ENCODE measurements at regions not wholly inside any gene's neighbourhood (a gene's known extent, or its start where the extent isn't known, plus 50 kb on each side); places are given as distances from the start of the nearest gene placed in this dataset.

DNA sequence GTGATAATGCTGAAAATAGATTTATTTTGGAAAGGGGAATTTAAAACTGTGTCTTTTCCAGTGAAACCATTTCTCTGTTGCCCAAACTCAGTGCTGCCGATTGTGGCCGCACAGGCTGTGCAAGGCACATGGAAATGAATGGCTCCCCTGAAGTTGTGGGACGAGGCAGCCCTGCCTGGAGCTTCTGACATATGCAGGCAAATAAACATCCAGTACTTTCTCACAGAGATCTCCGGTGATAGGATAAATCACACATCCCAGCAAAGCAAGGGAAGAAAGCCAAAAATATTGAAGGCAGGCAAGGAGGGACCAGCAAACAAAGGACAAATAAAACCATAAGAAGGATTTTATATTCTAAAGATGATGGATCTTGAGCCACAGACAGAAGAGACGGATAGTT, 464.5 kb downstream of the MTRR start:
- no peaks in the 10 kb centered on the region for H4K20me1 ChIP-seq (ENCODE audit: low read depth, low read length)
- no peaks in the 10 kb centered on the region for H3K9me2 ChIP-seq (replicated peaks; ENCODE audit: insufficient read depth, low read length)
- H3K4me2 ChIP-seq (ENCODE audit: low read depth, low read length, poor library complexity, severe bottlenecking), result no peak overlapping the region
- no peaks in the 10 kb centered on the region for H3F3A ChIP-seq (ENCODE audit: insufficient read depth)
- no peak overlapping the region for H3K4me3 ChIP-seq (ENCODE audit: insufficient read depth, low read length, poor library complexity, severe bottlenecking)
- H3K27me3 ChIP-seq (ENCODE audit: low read length), result no peaks in the 10 kb centered on the region
- no peak overlapping the region for H2AFZ ChIP-seq (ENCODE audit: low read depth, low read length, severe bottlenecking)
- no peaks in the 10 kb centered on the region for H3K36me3 ChIP-seq (ENCODE audit: low read length)
- no peak overlapping the region for H3K27ac ChIP-seq (ENCODE audit: low read depth, low read length)
- H3K79me2 ChIP-seq (ENCODE audit: insufficient read depth, low read length), result no peaks in the 10 kb centered on the region
- no peak for TF ChIP-seq EZH2phosphoT487 (conservative IDR thresholded peaks at IDR 0.05; ENCODE audit: low read length)
- TF ChIP-seq, protein P1, sequence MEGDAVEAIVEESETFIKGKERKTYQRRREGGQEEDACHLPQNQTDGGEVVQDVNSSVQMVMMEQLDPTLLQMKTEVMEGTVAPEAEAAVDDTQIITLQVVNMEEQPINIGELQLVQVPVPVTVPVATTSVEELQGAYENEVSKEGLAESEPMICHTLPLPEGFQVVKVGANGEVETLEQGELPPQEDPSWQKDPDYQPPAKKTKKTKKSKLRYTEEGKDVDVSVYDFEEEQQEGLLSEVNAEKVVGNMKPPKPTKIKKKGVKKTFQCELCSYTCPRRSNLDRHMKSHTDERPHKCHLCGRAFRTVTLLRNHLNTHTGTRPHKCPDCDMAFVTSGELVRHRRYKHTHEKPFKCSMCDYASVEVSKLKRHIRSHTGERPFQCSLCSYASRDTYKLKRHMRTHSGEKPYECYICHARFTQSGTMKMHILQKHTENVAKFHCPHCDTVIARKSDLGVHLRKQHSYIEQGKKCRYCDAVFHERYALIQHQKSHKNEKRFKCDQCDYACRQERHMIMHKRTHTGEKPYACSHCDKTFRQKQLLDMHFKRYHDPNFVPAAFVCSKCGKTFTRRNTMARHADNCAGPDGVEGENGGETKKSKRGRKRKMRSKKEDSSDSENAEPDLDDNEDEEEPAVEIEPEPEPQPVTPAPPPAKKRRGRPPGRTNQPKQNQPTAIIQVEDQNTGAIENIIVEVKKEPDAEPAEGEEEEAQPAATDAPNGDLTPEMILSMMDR (IDR thresholded peaks at IDR 0.05; ENCODE audit: insufficient read depth, low read length, poor library complexity, severe bottlenecking), result no peak
- no peaks in the 10 kb centered on the region for H3K9me3 ChIP-seq (ENCODE audit: insufficient read depth, low read length)
- no peak overlapping the region for H3K9ac ChIP-seq (ENCODE audit: low read length)

DNA sequence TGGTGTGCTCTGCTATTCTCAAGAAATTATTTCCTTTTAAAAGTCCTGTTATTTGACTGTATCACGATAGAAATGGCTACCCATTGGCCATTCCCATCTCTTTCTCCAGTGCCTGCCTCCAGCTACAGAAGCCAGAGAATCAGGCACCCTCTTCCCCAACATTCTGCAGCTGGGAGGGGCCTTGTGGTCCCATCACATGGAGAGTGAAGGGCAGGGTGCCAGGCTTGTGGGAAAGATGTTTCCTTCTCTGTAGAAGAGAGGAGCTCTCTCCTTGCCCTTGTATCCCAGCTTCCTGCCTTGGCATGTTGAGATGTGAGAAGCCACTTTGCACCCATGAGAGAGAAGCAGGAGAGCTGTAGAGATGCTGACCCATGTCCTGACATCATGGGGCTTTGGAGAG, 465.0 kb downstream of the MTRR start:
- H3K27ac ChIP-seq (ENCODE audit: low read depth, low read length), result no peak overlapping the region
- H3K9me2 ChIP-seq (replicated peaks; ENCODE audit: insufficient read depth, low read length), result no peaks in the 10 kb centered on the region
- TF ChIP-seq, protein P1 (IDR thresholded peaks at IDR 0.05; ENCODE audit: insufficient read depth, low read length, poor library complexity, severe bottlenecking), result no peak
- TF ChIP-seq EZH2phosphoT487 (conservative IDR thresholded peaks at IDR 0.05; ENCODE audit: low read length), result no peak
- H3K27me3 ChIP-seq (ENCODE audit: low read length), result no peaks in the 10 kb centered on the region
- no peaks in the 10 kb centered on the region for H3K36me3 ChIP-seq (ENCODE audit: low read length)
- H4K20me1 ChIP-seq (ENCODE audit: low read depth, low read length), result no peaks in the 10 kb centered on the region
- H2AFZ ChIP-seq (ENCODE audit: low read depth, low read length, severe bottlenecking), result no peak overlapping the region
- no peak overlapping the region for H3K4me3 ChIP-seq (ENCODE audit: insufficient read depth, low read length, poor library complexity, severe bottlenecking)
- no peaks in the 10 kb centered on the region for H3K9me3 ChIP-seq (ENCODE audit: insufficient read depth, low read length)
- no peak overlapping the region for H3K4me2 ChIP-seq (ENCODE audit: low read depth, low read length, poor library complexity, severe bottlenecking)
- H3K79me2 ChIP-seq (ENCODE audit: insufficient read depth, low read length), result no peaks in the 10 kb centered on the region
- H3F3A ChIP-seq (ENCODE audit: insufficient read depth), result no peaks in the 10 kb centered on the region
- H3K9ac ChIP-seq (ENCODE audit: low read length), result no peak overlapping the region

DNA sequence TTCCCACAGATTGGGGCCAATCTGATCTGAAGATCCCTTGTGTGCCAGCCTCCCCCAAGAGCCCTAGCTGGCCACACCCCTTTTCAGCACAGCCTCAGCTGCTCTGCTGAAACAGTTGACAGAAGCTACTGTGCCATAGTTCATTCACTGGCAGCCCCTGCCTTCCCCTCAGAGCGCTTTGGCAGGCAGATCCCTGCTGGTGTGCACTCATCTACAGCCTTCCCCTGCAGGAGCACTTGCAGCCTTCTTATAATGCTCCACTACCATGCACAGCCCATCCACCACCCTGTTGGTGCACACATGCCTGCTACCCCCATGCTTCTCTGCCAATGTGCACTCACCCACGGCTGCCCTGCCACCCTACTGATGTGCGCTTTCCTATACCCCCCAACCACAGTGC, 471.3 kb downstream of the MTRR start:
- Histone ChIP-seq H3K27me3 (ENCODE audit: low read length) (no peaks in the 10 kb centered on the region), H3K9me3 (ENCODE audit: insufficient read depth, low read length) (no peaks in the 10 kb centered on the region), H3K9ac (ENCODE audit: low read length) (no peak overlapping the region), H3K4me3 (ENCODE audit: insufficient read depth, low read length, poor library complexity, severe bottlenecking) (no peak overlapping the region), H4K20me1 (ENCODE audit: low read depth, low read length) (no peaks in the 10 kb centered on the region), H3K4me2 (ENCODE audit: low read depth, low read length, poor library complexity, severe bottlenecking) (no peak overlapping the region), H3K27ac (ENCODE audit: low read depth, low read length) (no peak overlapping the region), H2AFZ (ENCODE audit: low read depth, low read length, severe bottlenecking) (no peak overlapping the region), H3K79me2 (ENCODE audit: insufficient read depth, low read length) (no peaks in the 10 kb centered on the region), H3K9me2 (replicated peaks; ENCODE audit: insufficient read depth, low read length) (no peaks in the 10 kb centered on the region), H3K36me3 (ENCODE audit: low read length) (no peaks in the 10 kb centered on the region), H3F3A (ENCODE audit: insufficient read depth) (no peaks in the 10 kb centered on the region)
- TF ChIP-seq, protein P1 (IDR thresholded peaks at IDR 0.05; ENCODE audit: insufficient read depth, low read length, poor library complexity, severe bottlenecking), result no peak
- no peak for TF ChIP-seq EZH2phosphoT487 (conservative IDR thresholded peaks at IDR 0.05; ENCODE audit: low read length)
